Prostate gland (tissue), 2 donors: ENCODE measurements at regions not wholly inside any gene's neighbourhood (a gene's known extent, or its start where the extent isn't known, plus 50 kb on each side); places are given as distances from the start of the nearest gene placed in this dataset.

Source experiments
- DNase-seq: peaks from one replicate; pipeline ENCODE4 v3.0.0-alpha.2; 2019; ENCODE audit warnings: low spot score
- H3K27ac ChIP-seq, 2 donors: fragments of 200-600 bp; sonication (generic); 2 replicates each; pipeline ENCODE4 v1.5.1; 2017 to 2019
- H3K27me3 ChIP-seq: fragments of 200-600 bp; sonication (generic); replicated peaks from 2 replicates; pipeline ENCODE4 v1.5.1; 2019; ENCODE audit not compliant: insufficient read depth
- H3K36me3 ChIP-seq, 2 donors: fragments of 200-600 bp; sonication (generic); 1 replicate in 1 of 2; 2 replicates in 1 of 2; pipeline versions ENCODE4 v1.5.1 to v1.8.1; 2017 to 2019
- H3K4me1 ChIP-seq: fragments of 200-600 bp; sonication (generic); replicated peaks from 2 replicates; pipeline ENCODE4 v1.5.1; 2019
- H3K4me3 ChIP-seq, 2 donors: fragments of 200-600 bp; sonication (generic); 2 replicates each; pipeline ENCODE4 v1.5.1; 2017 to 2019
- H3K9me3 ChIP-seq: fragments of 200-600 bp; sonication (generic); 2 replicates; pipeline ENCODE4 v1.5.1; 2017
- CTCF ChIP-seq, 4 experiments: fragments of 200-600 bp in 2 of 4; fragments of 450-650 bp in 2 of 4; sonication (generic) in 2 of 4; IDR thresholded peaks; 1 replicate in 3 of 4; 2 replicates in 1 of 4; pipeline ENCODE4 v1.5.1; 2016 to 2019; ENCODE audit warnings: antibody characterized with exemption in 4 of 4, mild to moderate bottlenecking in 2 of 4, moderate library complexity in 2 of 4
- POLR2A ChIP-seq: fragments of 450-650 bp; IDR thresholded peaks from one replicate; pipeline ENCODE4 v1.6.1; 2016; ENCODE audit warnings: antibody characterized with exemption, mild to moderate bottlenecking
- POLR2AphosphoS5 ChIP-seq: sonication (generic); formaldehyde crosslinking; IDR thresholded peaks from one replicate; pipeline ENCODE4 v1.6.1; 2017; ENCODE audit warnings: antibody characterized with exemption
- WGBS: methylation state at CpG from one replicate; pipeline ENCODE4 v1.1.5; 2018; 5-methylcytosine and 5-hydroxymethylcytosine counted together
- intact Hi-C: fragments of 100-400 bp; cut with DNase I; formaldehyde crosslinking; loops from one replicate; pipeline ENCODE4 v1.14.2; 2022

- H3K4me3 ChIP-seq: no peak overlapping the region
- TF ChIP-seq POLR2AphosphoS5: no peak
- TF ChIP-seq CTCF (IDR thresholded peaks at IDR 0.05): no peak
- TF ChIP-seq POLR2A: no peak
- no peak for DNase-seq
- H3K4me1 ChIP-seq: no peaks in the 10 kb centered on the region
- intact Hi-C loops: no loop called here
- H3K27ac ChIP-seq: no peak overlapping the region
- H3K36me3 ChIP-seq: no peaks in the 10 kb centered on the region
- 92% methylated on average over 4 of the region's 4 CpGs for WGBS
- no peaks in the 10 kb centered on the region for H3K27me3 ChIP-seq
- no peaks in the 10 kb centered on the region for H3K9me3 ChIP-seq
Measured at GRCh38 chr5:9722601-9723180, 92.5 kb upstream of the TAS2R1 start.

GRCh38 chr5:9721161-9721560, 91.0 kb upstream of the TAS2R1 start:
- H3K27ac ChIP-seq: no peak overlapping the region
- no peaks in the 10 kb centered on the region for H3K27me3 ChIP-seq
- no peaks in the 10 kb centered on the region for H3K36me3 ChIP-seq
- 90% methylated on average over 2 of the region's 2 CpGs for WGBS
- no peak for DNase-seq
- no peaks in the 10 kb centered on the region for H3K9me3 ChIP-seq
- H3K4me1 ChIP-seq: no peaks in the 10 kb centered on the region
- TF ChIP-seq POLR2AphosphoS5: no peak
- no peak for TF ChIP-seq CTCF (IDR thresholded peaks at IDR 0.05)
- TF ChIP-seq POLR2A: no peak
- H3K4me3 ChIP-seq: no peak overlapping the region
- intact Hi-C loops: no loop called here

DNA sequence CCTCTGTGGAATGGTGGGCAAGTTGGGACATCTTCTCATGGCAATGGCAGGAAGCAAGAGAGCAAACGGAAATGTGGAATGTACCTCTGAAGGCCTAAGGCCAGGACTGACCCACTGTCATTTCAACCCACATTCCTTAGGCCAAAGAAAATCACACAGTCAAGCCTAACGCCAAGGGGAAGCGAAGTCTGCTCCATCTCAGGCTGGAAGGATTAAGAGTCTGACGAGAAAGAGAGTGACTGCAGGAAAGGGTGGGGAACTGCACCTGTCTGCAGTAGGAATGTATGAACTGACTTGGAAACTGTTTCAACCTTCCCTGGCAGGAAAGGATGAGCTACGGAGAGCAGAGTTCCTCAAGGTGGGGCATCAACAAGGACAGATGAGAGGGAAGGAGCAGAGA, 90.2 kb upstream of the TAS2R1 start:
- DNase-seq: no peak
- Histone ChIP-seq H3K36me3 (no peaks in the 10 kb centered on the region), H3K4me3 (no peak overlapping the region), H3K27ac (no peak overlapping the region), H3K9me3 (no peaks in the 10 kb centered on the region), H3K27me3 (no peaks in the 10 kb centered on the region), H3K4me1 (no peaks in the 10 kb centered on the region)
- intact Hi-C loops: no loop called here
- TF ChIP-seq POLR2A (no peak), POLR2AphosphoS5 (no peak), CTCF (IDR thresholded peaks at IDR 0.05) (no peak)
- WGBS: 76% methylated on average over 5 of the region's 5 CpGs

DNA sequence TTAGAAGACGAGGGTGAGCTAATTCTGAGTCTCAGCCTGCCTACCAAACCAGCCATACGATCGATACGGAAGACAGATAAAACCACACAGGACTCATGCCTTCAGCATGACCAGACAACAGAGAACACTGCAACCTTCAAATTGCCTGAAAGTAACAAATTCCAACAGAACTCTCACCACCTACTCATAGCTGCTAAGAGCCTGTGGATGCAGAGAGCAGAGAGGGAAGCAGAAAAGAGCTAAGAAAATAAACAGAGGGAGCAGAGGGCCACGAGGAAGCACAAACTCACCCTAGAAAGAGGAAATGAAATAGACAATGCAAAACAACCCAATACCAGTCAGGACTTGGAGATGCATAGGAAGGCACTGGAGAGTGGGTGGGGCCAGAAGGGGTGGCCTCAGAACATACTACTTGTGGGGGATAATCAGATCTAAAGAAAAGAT, 86.7 kb upstream of the TAS2R1 start:
- Histone ChIP-seq H3K9me3 (no peaks in the 10 kb centered on the region), H3K4me3 (no peak overlapping the region), H3K27me3 (no peaks in the 10 kb centered on the region), H3K36me3 (no peaks in the 10 kb centered on the region), H3K4me1 (no peaks in the 10 kb centered on the region), H3K27ac (no peak overlapping the region)
- intact Hi-C loops: no loop called here
- no peak for TF ChIP-seq POLR2AphosphoS5
- TF ChIP-seq CTCF (IDR thresholded peaks at IDR 0.05): no peak
- no peak for TF ChIP-seq POLR2A
- WGBS: 65% methylated on average over 5 of the region's 5 CpGs
- no peak for DNase-seq

DNA sequence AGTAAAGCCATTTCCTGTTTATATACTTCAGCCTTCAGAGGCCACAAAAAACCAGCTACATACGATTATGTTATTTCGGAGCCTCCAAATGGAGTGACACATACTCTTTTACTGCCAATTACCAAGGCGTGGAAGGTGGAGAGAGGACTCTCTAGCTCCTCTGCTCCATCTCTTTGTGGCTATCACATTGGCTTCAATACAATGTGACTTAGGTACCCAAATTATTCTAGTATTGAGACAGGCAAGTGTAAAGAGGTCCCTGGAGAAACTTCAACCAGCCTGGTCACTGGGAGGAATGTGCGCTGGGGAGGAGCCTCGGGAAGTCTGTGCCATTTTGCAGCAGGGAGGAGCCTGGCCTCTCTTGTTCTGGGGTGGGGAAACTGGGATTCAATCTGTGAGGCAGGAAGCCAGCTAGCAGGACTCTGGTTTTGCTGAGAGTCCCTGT, 85.8 kb upstream of the TAS2R1 start:
- intact Hi-C loops: no loop called here
- no peaks in the 10 kb centered on the region for H3K4me1 ChIP-seq
- H3K27me3 ChIP-seq: no peaks in the 10 kb centered on the region
- WGBS: 81% methylated on average over 5 of the region's 5 CpGs
- H3K4me3 ChIP-seq: no peak overlapping the region
- no peak for DNase-seq
- H3K9me3 ChIP-seq: no peaks in the 10 kb centered on the region
- TF ChIP-seq POLR2A (no peak), POLR2AphosphoS5 (no peak), CTCF (IDR thresholded peaks at IDR 0.05) (no peak)
- no peak overlapping the region for H3K27ac ChIP-seq
- H3K36me3 ChIP-seq: no peaks in the 10 kb centered on the region
